Caco-2 (cell line): ENCODE measurements at regions not wholly inside any gene's neighbourhood (a gene's known extent, or its start where the extent isn't known, plus 50 kb on each side); places are given as distances from the start of the nearest gene placed in this dataset.

Source experiments
- BruUV-seq: library from RNA; stranded (reverse); fragments of 400-500 nt; replicated peaks from 2 replicates; lab custom pipeline; 2021; lab: Mats Ljungman, UMichigan
- CTCF ChIA-PET: fragments of 300-600 bp; sonication (Branson Sonifier 250); formaldehyde crosslinking; loops from one replicate; lab custom pipeline; 2022; ENCODE audit warnings: antibody characterized with exemption; lab: Charles Lee
- POLR2A ChIA-PET: fragments of 300-600 bp; sonication (Branson Sonifier 250); formaldehyde crosslinking; loops from one replicate; lab custom pipeline; 2022; ENCODE audit warnings: antibody characterized with exemption; lab: Charles Lee
- DNase-seq, 2 experiments: peaks; one replicate each; pipeline versions ENCODE4 v3.0.0 to v3.0.0-alpha.2; 2020 to 2022
- H3K27me3 ChIP-seq: replicated peaks from 2 replicates; pipeline ENCODE4 v1.6.0; 2011; ENCODE audit warnings: low read length; ENCODE audit not compliant: control insufficient read depth, insufficient read depth
- H3K36me3 ChIP-seq: 2 replicates; pipeline ENCODE4 v1.5.1; 2011; ENCODE audit warnings: low read length; ENCODE audit not compliant: control insufficient read depth, insufficient read depth
- H3K4me1 ChIP-seq: fragments of 250-450 bp; sonication (Bioruptor Pico); 2 replicates; pipeline ENCODE4 v1.5.1; 2020; ENCODE audit warnings: mild to moderate bottlenecking
- H3K4me3 ChIP-seq: 2 replicates; pipeline ENCODE4 v1.5.1; 2011; ENCODE audit warnings: low read depth, mild to moderate bottlenecking, control low read depth, low read length
- H3K9me3 ChIP-seq: fragments of 250-450 bp; sonication (Bioruptor Pico); 2 replicates; pipeline ENCODE4 v1.5.1; 2020; ENCODE audit warnings: mild to moderate bottlenecking, moderate library complexity
- H3K27ac Mint-ChIP-seq: one replicate; pipeline ENCODE4 v1.8.0; 2022; ENCODE audit warnings: mixed read lengths; ENCODE audit not compliant: unreplicated experiment
- H3K27me3 Mint-ChIP-seq: one replicate; pipeline ENCODE4 v1.8.0; 2022; ENCODE audit warnings: mixed read lengths; ENCODE audit not compliant: insufficient read depth, unreplicated experiment
- H3K36me3 Mint-ChIP-seq: one replicate; pipeline ENCODE4 v1.8.0; 2022; ENCODE audit warnings: mild to moderate bottlenecking, mixed read lengths; ENCODE audit not compliant: insufficient read depth, unreplicated experiment
- H3K4me1 Mint-ChIP-seq: one replicate; pipeline ENCODE4 v1.8.0; 2022; ENCODE audit warnings: low read depth, mixed read lengths; ENCODE audit not compliant: unreplicated experiment
- H3K4me3 Mint-ChIP-seq: one replicate; pipeline ENCODE4 v1.8.0; 2022; ENCODE audit warnings: mild to moderate bottlenecking, moderate library complexity, mixed read lengths; ENCODE audit not compliant: unreplicated experiment
- H3K9me3 Mint-ChIP-seq: one replicate; pipeline ENCODE4 v1.8.0; 2022; ENCODE audit warnings: mixed read lengths; ENCODE audit not compliant: unreplicated experiment
- CTCF ChIP-seq, 2 experiments: fragments of 200-600 bp in 1 of 2; IDR thresholded peaks; 1 replicate in 1 of 2; 2 replicates in 1 of 2; pipeline versions ENCODE4 v1.5.1 to v1.8.0; 2011 to 2022; ENCODE audit warnings: antibody characterized with exemption in 1 of 2, control low read depth in 1 of 2, inconsistent platforms in 1 of 2, low read depth in 1 of 2, low read length in 1 of 2, mild to moderate bottlenecking in 1 of 2, moderate library complexity in 1 of 2; ENCODE audit not compliant: insufficient read depth in 1 of 2, severe bottlenecking in 1 of 2, unreplicated experiment in 1 of 2
- intact Hi-C: fragments of 100-400 bp; cut with micrococcal nuclease; formaldehyde crosslinking; loops from one replicate; pipeline ENCODE4 v1.10.0; 2022; ENCODE audit not compliant: unreplicated experiment

- no peaks in the 10 kb centered on the region for H3K36me3 Mint-ChIP-seq
- no peaks in the 10 kb centered on the region for H3K36me3 ChIP-seq
- intact Hi-C loops: no loop called here
- TF ChIP-seq CTCF (IDR thresholded peaks at IDR 0.05; ENCODE audit: insufficient read depth in 1 of 2, low read depth in 1 of 2, low read length in 1 of 2, severe bottlenecking in 1 of 2, unreplicated experiment in 1 of 2): no peak
- CTCF ChIA-PET: no interaction called here
- H3K9me3 Mint-ChIP-seq: no peaks in the 10 kb centered on the region
- no peak overlapping the region for H3K4me3 Mint-ChIP-seq
- no peak for DNase-seq
- POLR2A ChIA-PET: no interaction called here
- no peak overlapping the region for H3K4me3 ChIP-seq
- H3K27ac Mint-ChIP-seq: no peak overlapping the region
- H3K27me3 Mint-ChIP-seq: no peaks in the 10 kb centered on the region
- no TSS peak for BruUV-seq
- H3K27me3 ChIP-seq: no peaks in the 10 kb centered on the region
- H3K4me1 Mint-ChIP-seq: no peaks in the 10 kb centered on the region
- H3K4me1 ChIP-seq: no peaks in the 10 kb centered on the region
- H3K9me3 ChIP-seq: no peaks in the 10 kb centered on the region; the same call in 1 of the 2 replicates
Measured at GRCh38 chr2:82674652-82675051, 1784.4 kb downstream of the SUCLG1 start.

GRCh38 chr2:82667491-82667890, 1791.6 kb downstream of the SUCLG1 start:
- Histone ChIP-seq H3K4me3 (no peak overlapping the region), H3K27me3 (no peaks in the 10 kb centered on the region; the same call in 1 of the 2 replicates), H3K4me1 (no peaks in the 10 kb centered on the region), H3K9me3 (no peaks in the 10 kb centered on the region), H3K36me3 (no peaks in the 10 kb centered on the region)
- ChIA-PET CTCF (no interaction called here), POLR2A (no interaction called here)
- Mint-ChIP-seq H3K4me1 (no peaks in the 10 kb centered on the region), H3K9me3 (no peaks in the 10 kb centered on the region), H3K27ac (no peak overlapping the region), H3K27me3 (peaks cover 3% of the 10 kb centered on the region), H3K36me3 (no peaks in the 10 kb centered on the region), H3K4me3 (no peak overlapping the region)
- no peak for TF ChIP-seq CTCF (IDR thresholded peaks at IDR 0.05; ENCODE audit: insufficient read depth in 1 of 2, low read depth in 1 of 2, low read length in 1 of 2, severe bottlenecking in 1 of 2, unreplicated experiment in 1 of 2)
- no TSS peak for BruUV-seq
- no peak for DNase-seq
- intact Hi-C loops: no loop called here

- Mint-ChIP-seq H3K4me3 (no peak overlapping the region), H3K27ac (no peak overlapping the region), H3K4me1 (no peaks in the 10 kb centered on the region), H3K27me3 (peaks cover 3% of the 10 kb centered on the region), H3K36me3 (no peaks in the 10 kb centered on the region), H3K9me3 (no peaks in the 10 kb centered on the region)
- Histone ChIP-seq H3K27me3 (no peaks in the 10 kb centered on the region; the same call in 1 of the 2 replicates), H3K9me3 (no peaks in the 10 kb centered on the region), H3K4me3 (no peak overlapping the region), H3K4me1 (no peaks in the 10 kb centered on the region), H3K36me3 (no peaks in the 10 kb centered on the region)
- DNase-seq: no peak
- TF ChIP-seq CTCF (IDR thresholded peaks at IDR 0.05; ENCODE audit: insufficient read depth in 1 of 2, low read depth in 1 of 2, low read length in 1 of 2, severe bottlenecking in 1 of 2, unreplicated experiment in 1 of 2): no peak
- ChIA-PET POLR2A (no interaction called here), CTCF (interaction anchor here (0.6 kb wide), 1 partner anchor 939 kb away, joined by 4 read pairs; no protein-coding TSS in a partner anchor)
- no TSS peak for BruUV-seq
- intact Hi-C loops: no loop called here
Measured at GRCh38 chr2:82665691-82666090, 1793.4 kb downstream of the SUCLG1 start.
